ENCODE measurements at regions not wholly inside any gene's neighbourhood (a gene's known extent, or its start where the extent isn't known, plus 50 kb on each side); places are given as distances from the start of the nearest gene placed in this dataset.

DNA sequence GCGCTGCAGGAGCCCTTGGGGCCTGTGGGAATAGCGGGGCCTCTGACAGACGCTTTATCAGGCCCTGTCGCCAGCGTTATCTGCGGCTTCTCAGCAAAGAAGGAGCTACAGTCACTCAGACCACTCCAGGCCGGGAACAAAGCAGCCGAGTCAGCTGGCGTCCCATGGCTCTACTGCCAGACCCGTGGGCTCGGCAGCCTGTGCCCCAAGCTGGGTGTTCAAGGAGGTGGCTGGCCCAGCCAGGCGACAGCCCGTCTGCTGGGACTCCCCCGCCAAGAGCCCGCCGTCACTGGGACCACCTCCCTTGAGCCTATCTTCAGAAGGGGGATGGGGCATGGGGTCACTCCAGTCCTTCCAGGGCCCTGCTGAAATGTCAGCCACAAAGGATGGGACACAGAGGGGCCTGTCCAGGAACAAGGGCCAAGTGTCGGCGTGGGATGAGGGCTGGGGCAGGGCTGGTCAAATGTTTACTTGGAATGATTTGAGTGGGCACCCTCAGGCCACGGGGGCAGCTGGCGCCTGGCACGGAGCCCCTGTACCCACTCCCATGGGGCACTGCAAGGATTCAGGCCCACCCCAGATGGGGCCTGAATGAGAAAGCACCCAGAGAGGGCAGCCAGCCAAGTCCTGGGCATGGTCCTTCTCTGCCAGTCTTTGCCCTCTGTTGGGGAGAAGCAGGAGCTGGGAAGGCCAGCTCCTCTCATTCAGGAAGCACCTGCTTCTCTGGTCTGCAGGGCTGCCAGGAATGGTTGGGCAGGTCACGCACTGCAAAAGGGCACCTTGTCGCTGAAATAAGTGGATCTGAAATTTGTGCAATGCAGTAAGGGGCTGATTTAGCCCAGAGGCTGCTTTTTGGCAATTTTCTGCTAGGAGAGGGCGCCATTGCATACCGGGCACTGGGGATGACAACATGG, 148.3 kb downstream of the SMAD6 start:
- TF ChIP-seq ZNF274 (IDR thresholded peaks at IDR 0.05; ENCODE audit: borderline replicate concordance, extremely low read depth, low read length) (no peak), POLR2AphosphoS5 (IDR thresholded peaks at IDR 0.05; ENCODE audit: low read depth, low read length) (no peak), KDM5A (IDR thresholded peaks at IDR 0.05; ENCODE audit: low read length) (no peak), POLR2A (IDR thresholded peaks at IDR 0.05; ENCODE audit: control extremely low read depth in 1 of 2, low read depth in 2 of 2, low read length in 2 of 2) (no peak), EZH2 (IDR thresholded peaks at IDR 0.05; ENCODE audit: low read depth, low read length, severe bottlenecking) (no peak), FOSL1 (IDR thresholded peaks at IDR 0.05; ENCODE audit: insufficient read depth, low read depth, low read length) (no peak), JUND (IDR thresholded peaks at IDR 0.05; ENCODE audit: low read length) (no peak), RAD21 (IDR thresholded peaks at IDR 0.05 in 1 of 2, conservative IDR thresholded peaks at IDR 0.05 in 1 of 2; ENCODE audit: low read depth in 2 of 2, low read length in 2 of 2) (no peak), RXRA (IDR thresholded peaks at IDR 0.05; ENCODE audit: insufficient read depth, low read depth, low read length) (no peak)
- TF ChIP-seq, protein P1, sequence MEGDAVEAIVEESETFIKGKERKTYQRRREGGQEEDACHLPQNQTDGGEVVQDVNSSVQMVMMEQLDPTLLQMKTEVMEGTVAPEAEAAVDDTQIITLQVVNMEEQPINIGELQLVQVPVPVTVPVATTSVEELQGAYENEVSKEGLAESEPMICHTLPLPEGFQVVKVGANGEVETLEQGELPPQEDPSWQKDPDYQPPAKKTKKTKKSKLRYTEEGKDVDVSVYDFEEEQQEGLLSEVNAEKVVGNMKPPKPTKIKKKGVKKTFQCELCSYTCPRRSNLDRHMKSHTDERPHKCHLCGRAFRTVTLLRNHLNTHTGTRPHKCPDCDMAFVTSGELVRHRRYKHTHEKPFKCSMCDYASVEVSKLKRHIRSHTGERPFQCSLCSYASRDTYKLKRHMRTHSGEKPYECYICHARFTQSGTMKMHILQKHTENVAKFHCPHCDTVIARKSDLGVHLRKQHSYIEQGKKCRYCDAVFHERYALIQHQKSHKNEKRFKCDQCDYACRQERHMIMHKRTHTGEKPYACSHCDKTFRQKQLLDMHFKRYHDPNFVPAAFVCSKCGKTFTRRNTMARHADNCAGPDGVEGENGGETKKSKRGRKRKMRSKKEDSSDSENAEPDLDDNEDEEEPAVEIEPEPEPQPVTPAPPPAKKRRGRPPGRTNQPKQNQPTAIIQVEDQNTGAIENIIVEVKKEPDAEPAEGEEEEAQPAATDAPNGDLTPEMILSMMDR (IDR thresholded peaks at IDR 0.05; ENCODE audit: control extremely low read depth in 1 of 3, insufficient read depth in 1 of 3, low read depth in 1 of 3, low read length in 3 of 3) = no peak
